T-helper 1 cell (primary cell): ENCODE measurements at regions not wholly inside any gene's neighbourhood (a gene's known extent, or its start where the extent isn't known, plus 50 kb on each side); places are given as distances from the start of the nearest gene placed in this dataset.

Experiments
- DNase-seq, 5 donors: peaks; one replicate each; pipeline ENCODE4 v3.0.0-alpha.2; 2012 to 2020

DNA sequence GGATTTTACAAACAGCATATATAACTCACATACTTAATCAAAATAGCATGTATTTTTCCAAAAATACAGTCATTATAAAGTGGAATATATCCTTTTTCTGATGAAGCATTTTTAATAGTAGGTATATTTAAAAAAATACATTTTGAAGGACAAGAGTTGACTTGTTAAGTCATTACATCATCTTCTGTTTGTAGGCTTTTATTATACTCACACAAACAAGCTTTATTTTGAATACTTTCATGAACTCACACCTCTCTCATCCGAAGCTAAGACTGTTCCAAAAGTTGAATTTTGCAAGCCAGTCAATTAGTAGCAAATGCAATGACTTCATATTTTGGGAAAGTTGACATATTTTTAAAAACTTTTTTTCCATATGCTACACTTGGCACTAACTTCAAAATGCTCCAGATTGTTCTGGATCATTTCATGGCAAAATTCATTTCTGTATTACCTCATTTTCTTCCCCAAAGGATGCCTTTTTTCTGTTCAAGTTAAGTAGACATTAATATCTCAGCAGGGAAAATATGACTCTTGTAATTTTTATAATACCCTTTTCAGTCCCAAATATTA is 68.5 kb upstream of the WDR75 start:
- DNase-seq, result no peak

DNA sequence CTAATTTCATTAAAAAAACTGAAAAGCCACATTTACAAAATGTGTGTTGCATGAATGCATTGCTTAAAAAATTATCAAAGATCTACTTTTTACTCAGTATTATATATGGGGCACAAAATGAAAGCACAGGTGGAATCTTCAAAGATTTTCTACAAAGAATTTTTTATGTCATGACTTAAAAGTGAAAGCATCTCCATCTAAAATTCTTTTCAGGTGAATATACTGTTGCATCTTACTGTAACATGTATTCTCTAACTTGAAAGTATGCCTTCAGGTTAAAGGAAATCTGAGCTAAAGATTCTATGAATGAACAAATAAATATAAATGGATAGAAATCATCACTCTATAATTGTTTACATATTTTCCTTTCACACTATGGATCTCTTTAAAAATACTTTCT is 66.8 kb upstream of the WDR75 start:
- DNase-seq, result no peak

DNA sequence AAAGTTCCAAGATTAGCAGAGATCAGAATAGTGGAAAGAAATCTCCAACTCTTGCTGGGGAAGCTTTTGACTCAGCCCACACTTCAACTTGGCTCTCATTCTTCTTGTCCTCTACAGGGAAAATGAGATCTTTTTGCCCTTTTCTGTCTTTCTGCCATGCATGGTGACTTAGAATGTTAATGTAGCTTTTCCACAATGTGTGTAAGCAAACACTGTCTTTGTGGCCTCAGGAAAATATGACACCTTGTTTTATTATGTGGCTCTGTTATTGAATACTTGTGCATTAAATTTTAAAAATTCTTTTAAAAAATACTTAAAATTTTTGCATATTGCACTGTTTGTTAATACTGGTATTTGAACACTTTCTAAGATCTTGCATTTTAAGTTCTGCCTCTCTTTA is 65.4 kb upstream of the WDR75 start:
- DNase-seq, result no peak

- no peak for DNase-seq
Observed at GRCh38 chr2:189379287-189379630, 62.0 kb upstream of the WDR75 start.

GRCh38 chr2:189379731-189380261 is 61.5 kb upstream of the WDR75 start:
- no peak for DNase-seq

DNA sequence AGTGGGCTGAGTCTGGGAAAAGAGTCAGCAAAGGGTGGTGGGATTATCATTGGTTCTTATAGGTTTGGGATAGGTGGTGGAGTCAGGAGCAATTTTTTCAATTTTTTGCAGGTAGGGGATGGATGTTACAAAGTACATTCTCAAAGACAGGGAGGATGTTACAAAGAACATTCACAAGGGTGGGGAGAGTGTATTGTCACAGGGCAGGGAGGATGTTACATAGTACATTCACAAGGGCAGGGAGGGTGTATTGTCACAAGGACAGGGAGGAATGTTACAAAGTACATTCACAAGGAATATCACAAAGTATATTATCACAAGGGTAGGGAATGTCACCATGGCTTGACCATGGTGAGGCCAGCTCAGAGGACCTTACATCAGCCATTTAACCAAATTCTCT is 58.6 kb upstream of the WDR75 start:
- no peak for DNase-seq

DNA sequence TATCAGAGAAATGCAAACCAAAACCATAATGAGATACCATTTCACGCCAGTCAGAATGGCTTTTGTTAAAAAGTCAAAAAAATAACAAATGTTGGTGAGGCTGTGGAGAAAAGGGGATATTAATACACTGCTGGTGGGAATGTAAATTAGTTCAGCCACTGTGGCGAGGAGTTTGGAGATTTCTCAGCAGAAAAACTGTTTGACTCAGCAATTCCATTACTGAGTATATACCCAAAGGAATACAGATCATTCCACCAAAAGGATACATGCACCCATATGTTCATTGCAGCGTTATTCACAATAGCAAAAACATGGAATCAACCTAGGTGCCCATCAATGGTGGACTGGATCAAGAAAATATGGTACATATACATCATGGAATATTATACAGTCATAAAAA is 54.5 kb upstream of the WDR75 start:
- DNase-seq, result no peak

- DNase-seq, result no peak
Observed at GRCh38 chr2:189391201-189391600, 50.1 kb upstream of the WDR75 start.
